C1 segment of cervical spinal cord (tissue), 14 donors: ENCODE measurements at regions not wholly inside any gene's neighbourhood (a gene's known extent, or its start where the extent isn't known, plus 50 kb on each side); places are given as distances from the start of the nearest gene placed in this dataset.
"Not testable (repeated sequence)": the region's sequence is repeated elsewhere in the genome, so short reads cannot be mapped to it uniquely, and the experiment has no call there.

ENCODE experiments used
- DNase-seq, 14 donors: peaks; one replicate each; lab custom pipeline; 2025; lab: John Stamatoyannopoulos, UW

DNA sequence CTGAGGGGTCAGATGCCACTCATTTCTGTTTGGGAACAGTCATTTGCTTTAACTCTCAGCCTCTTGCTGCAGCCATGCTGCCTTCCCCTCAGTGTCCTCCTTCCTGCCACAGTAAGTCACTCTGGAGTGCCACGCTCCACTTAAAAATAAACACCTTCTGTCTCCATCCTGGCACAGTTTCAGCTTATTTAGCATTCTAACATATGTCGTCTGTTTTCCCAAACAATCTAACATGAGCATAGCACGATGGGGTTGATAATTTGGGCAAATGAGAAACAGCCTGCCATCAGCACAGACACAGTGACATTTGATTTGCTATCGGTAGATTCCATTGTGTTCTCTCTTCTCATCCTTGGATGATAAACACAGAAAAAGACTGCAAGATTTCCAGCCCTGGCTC, 768.6 kb downstream of the UQCRFS1 start:
- DNase-seq: peak in 1 of 14 donors; percentile 4

DNA sequence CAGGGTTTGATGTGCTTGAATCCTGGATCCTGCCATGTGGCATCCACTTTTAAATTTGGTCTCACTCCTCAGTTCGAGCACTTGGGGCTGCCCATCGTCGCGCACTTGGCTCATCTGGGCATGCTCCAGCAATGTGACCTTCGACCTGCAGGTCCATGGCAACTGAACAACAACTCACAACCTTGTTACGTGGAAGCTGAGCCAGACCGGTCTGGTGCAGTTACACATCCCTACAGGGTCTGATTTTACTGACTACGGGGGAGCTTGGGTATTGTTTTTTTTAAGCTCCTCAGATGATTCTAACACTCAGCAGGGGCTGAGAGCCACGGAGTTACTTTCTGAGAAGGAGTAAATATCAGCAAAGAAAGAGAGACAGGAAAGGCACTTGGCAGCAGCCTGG, 769.6 kb downstream of the UQCRFS1 start:
- no peak for DNase-seq

DNA sequence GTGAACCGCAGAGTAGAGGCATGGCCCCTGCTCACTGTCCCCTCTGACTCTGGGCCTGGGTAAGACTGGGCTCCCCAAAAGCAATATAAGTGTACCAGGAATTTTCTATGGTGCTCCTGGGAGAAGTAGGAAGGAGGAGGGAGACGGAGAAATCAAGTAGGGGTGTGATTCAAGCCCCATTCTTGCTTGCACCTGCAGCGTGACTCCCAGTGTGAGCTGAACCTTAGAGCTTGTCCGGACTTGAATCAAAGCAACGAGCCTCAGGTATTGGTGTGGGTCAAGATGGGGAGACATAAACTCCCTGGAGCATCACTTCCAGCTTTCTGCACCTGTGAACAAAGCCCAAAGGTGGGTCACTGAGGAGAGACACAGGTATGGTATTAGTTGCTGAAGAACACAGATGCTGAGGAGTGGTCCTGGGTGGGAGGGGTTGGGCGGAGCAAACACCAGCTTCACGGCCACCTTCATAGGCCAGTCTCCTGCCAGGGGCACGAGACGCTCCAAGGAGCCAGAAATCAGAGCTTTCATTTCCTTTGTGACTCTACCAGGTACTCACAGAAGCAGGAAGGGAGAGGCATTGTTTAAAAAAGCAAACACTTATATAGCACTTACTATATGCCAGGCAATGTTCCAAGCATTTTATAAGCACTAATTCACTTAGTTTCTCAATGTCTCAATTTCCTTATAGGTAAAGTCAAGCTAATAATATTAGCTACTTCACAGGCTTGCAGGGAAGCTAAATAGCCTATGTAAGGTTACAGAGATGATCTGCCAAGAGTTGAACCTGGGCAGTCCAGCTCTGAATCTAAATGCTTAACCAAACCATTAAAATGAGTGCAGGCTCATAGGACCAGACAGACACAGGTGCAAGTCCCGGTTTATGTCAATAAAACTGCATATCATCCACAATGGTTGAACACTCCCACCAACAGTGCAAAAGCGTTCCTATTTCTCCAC, 775.3 kb downstream of the UQCRFS1 start:
- no peak for DNase-seq

DNA sequence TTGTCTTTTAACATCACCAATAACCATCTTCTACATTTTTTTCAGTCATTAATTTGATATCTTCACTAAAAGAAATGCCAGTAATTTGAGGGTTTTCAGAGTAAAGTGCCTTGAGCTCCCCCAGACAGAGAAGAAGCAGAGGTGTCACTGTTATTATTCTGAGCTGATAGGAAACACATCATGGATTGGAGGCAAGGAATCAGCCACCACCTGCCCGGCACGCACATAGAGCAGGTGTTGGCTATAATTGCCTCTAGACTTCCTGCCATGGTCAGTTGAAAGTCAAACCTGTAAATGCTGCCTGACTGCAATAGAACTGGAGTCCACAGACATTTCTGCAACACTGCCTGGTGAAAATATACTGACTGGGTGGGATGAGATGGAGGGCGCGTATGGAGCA, 776.6 kb downstream of the UQCRFS1 start:
- DNase-seq: no peak

DNA sequence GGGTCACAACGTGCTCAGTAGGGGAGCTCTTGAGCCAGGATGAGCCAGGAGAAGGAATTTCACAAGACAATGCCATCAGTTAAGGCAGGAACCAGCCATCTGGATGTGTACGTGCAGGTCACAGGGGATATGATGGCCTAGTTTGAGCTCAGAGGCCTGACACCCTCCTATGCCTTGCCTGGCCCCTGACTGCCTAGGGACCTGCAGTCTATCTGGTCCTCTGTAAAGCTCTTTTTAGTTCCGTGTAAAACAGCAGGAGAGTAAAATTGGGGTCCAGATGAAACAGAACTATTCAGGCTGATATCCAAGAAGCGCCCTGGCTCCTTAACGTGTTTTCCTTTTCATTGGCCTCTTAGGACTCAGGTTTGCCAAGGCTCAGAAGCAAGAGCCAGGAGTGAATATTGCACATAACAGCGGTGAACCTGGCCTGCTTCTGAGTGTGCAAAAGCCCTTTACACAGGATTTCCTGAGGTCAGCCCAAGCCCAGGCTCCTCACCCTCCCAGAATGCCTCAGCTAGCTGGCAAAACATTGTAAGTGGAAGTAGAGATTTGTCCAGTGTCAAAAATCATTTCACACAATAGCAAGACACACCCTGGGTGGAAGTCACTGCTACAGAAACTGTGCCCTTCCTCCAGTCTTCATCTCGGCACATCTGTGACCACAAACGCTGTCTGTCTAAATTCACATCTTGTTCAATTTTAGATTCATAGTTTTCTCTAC, 777.2 kb downstream of the UQCRFS1 start:
- DNase-seq: no peak

DNA sequence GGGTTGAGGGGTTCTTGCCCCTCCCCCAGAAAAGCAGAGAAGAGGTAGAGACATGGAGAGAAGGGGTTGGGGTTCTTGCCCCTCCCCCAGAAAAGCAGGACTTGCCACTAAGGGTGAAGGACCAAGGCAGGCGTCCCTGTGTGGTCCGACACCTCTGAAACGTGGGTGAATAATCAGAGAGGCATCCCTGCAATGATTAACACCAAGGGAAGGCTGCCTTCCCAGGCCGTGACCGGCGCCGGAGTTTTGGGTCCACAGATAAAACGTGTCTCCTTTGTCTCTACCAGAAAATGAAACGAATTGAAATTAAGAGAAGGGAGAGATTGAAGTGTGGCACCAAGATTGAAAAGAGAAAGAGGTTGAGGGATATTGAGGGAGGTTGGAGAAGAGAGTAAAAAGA, 778.2 kb downstream of the UQCRFS1 start:
- DNase-seq: not testable (repeated sequence)

DNA sequence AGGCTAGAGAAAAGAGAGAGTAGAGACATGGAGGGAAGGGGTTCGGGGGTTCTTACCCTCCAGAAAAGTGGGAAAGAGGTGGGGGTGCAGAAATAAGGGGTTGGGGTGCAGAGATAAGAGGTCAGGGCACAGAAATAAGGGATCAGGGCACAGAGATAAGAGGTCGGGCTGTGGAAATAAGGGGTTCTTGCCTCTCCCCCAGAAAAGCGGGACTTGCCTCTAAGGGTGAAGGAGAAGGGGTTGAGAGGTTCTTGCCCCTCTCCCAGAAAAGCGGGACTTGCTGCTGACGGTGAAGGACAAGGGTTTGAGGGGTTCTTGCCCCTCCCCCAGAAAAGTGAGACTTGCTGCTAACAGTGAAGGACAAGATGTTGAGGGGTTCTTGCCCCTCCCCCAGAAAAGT, 778.6 kb downstream of the UQCRFS1 start:
- not testable (repeated sequence) for DNase-seq

DNA sequence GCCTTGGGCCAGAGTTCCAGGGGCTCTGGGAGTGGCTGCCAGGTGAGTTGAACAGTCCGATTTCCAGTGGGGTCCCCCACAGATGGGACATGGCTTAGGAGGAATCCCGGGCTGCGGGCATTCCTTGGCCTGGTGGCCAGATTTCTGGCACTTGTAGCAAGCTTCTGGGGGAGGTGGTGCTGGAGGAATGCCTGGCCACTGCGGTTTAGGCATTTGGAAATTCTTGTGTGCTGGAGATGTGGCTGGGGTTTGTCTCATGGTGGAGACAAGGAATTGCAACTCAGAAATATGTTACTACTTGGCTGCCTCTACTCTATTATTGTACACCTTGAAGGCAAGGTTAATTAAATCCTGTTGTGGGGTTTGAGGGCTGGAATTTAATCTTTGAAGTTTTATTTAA, 779.8 kb downstream of the UQCRFS1 start:
- DNase-seq: not testable (repeated sequence)

DNA sequence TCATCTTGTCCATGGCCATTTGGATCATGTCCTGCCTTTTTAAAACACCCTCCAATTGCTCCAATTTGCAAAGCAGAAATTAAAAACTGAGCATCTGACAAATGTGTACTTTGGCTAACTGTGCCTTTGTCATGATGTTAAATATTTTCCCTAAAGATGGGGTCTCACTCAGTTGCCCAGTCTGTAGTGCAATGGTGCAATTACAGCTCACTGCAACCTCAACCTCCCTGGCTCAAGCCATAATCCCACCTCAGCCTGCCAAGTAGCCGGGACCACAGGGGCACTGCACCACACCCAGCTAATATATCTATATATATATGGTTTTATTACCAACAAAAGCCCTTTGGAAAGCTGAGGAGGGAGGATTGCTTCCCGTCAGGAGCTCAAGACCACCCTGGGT, 782.7 kb downstream of the UQCRFS1 start:
- no peak for DNase-seq

DNA sequence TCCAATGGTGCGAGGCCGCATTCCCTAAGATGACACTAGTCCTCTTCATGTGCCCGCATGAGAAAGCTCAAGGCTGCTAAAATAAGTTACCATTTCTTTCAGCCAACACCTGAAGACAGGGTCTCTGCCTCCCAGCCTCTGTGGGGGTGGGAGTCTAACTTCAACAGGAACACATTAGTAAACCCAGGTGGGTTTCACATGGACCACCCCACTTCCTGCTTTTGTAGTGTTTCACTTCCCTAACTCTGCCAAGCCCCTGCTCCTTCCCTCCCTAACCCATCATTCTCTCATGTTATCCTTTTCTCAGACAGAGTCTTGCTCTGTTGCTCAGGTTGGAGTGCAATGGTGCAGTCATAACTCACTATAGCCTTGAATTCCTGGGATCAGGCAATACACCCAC, 783.6 kb downstream of the UQCRFS1 start:
- no peak for DNase-seq

DNA sequence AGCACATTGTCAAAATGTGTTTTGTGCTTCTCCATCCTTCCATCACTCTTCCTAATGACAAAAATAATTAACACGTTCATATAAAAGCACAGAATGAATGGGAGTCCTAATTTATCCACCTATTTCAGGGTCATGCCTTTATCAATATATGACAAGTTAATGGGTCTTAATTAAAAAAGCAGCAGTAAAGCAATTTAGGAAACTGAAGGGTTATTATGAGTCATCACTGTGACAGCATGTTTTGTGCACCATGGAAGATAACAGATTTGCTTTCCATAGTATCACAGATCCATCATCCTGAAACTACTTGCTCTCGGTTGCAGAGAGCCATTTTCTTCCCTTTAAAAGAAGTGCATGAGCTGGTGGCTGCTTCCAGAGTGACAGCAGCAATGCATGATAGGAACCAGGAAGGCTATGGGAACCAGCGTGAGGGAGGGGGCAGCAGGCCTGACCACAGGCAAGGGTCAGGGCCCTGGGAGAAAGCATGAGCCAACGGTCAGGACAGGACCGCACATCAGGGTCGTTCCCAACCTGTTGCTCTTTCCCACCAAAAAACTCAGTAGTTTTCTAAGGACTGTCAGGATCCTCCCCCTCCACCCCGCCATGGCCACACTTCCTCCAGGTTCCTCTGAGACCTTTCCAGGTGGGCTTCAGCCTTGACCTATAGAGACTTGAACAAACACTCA, 784.1 kb downstream of the UQCRFS1 start:
- no peak for DNase-seq

DNA sequence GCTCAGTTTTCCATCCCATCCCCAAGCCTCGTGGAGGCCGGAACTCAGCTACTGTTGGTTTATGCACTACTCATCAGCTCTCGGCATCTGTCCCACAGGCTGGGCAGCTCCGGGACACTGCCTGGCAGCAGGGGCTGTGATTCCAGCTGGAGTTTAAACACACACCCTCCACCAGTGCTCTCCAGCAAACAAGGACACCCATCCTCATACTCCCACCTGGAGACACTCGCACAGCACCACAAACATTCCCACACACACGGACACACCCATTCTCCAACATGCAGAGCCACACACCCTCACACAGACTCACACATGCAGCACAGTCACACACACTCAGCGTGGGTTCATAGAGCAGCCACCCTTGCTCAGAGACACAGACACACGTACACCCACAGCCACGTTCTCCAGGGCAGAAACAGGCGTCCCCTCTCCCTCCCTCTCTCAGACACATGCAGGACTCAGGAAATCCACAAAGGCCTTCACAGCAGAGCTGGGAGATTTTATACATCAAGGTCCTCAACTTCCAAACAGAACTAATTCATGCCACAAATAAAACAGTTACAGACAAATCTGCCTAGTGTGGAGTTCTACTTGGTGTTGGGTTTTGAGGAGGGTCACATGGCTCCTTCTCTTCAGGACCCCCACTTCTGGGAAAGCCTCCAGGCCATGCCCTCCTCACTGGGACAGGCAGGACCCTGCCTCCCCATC, 785.4 kb downstream of the UQCRFS1 start:
- no peak for DNase-seq

DNA sequence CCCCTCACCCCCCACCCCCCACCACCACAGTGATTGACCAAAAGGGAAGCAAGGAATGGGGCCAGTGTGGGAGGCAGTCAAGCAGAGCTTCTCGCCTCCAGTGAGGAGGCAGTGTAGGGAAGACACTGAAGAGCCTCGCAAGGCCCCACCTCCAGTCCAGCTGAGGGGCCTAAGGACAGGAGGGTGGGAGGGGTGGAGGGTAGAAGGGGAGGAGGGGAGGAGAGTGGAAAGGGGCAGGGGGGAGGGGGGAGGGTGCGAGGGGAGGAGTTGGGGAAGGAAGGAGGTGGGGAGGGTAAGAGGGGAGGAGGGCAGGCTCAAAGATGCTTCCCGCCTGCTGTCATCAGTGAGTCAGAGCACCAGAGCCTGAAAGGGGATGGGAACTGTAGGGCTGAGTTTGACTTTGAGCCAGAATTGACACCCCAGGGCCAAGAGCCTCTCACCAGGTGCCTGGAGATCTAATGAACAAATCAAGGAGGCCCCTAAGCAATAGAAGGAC, 786.2 kb downstream of the UQCRFS1 start:
- DNase-seq: no peak

DNA sequence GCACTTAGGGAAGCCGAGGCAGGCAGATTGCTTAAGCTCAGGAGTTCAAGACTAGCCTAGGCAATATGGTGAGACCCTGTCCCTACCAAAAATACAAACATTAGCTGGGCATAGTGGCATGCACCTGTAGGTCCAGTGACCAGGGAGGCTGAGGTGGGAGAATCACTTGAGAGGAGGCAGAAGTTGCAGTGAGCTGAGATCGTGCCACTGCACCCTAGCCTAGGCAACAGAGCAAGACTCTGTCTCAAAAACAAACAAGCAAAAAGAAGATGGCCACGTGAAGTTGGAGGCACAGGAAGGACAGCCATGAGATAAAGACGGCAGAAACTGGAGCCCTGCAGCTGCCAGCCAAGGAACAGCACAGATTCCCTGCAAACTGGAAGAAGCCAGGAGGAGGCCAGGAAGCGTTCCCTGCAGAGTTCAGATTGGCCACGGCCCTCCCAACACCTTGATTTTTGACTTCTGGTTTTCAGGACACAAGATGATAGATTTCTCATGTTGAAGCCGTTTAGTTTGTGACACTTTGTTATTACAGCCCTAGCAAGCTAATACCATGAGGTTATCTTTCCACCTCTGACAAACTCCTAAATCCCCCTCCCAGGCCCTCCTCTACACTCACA, 786.7 kb downstream of the UQCRFS1 start:
- DNase-seq: no peak

DNA sequence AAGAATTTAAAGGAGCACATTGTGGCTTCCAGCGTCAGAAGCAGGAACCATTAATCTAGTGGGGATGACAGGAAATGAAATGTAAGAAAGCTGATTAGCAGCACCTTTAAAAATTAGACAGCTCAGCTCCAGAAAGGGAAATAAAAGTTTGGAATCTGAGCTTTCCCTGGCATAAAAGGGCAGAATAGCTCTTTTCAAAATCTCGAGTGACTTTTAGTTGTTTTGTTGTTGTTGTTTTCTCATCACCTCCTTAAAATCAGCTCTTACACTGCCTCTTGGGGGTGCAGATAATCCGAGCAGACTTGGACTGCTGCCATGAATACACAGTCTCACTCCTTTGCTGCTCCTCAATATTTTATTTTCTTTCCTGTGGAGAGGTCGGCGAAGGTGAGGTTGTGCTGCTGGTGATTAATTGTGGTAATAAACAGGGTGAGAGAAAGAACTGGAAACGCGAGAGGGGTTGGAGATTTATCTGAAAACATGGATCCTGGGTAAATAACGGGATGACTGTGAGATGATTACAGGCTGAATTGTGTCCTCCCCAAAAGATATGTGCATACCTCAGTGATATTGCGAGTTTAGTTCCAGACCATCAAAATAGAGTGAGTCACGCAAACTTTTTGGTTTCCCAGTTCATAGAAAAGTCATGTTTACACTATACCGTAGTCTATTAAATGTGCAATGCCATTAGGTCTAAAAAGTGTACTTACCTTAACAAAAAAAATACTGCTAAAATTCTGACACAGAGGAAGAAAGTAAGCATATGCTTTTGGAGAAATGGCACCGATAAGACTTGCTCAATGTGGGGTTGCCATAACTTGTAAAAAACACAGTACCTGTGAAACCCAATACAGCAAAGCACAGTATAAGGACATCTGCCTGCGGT, 787.7 kb downstream of the UQCRFS1 start:
- no peak for DNase-seq

DNA sequence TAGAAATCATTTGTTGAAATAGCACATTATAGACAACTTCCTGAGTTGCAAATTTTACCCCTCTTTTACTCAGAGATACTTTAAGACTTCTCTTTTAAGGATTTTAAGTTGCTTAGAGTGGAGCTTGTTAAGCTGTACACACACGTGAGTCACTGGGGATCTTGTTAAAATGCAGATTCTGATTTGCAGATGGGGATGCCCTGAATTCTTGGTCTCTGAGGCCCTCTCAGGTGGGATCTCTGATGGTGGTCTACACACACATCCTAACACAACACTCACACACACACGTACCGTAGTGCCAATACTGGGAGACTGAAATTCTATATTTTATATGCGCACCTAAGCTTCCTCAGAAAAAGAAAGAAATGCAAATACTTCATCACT, 788.3 kb downstream of the UQCRFS1 start:
- DNase-seq: no peak

DNA sequence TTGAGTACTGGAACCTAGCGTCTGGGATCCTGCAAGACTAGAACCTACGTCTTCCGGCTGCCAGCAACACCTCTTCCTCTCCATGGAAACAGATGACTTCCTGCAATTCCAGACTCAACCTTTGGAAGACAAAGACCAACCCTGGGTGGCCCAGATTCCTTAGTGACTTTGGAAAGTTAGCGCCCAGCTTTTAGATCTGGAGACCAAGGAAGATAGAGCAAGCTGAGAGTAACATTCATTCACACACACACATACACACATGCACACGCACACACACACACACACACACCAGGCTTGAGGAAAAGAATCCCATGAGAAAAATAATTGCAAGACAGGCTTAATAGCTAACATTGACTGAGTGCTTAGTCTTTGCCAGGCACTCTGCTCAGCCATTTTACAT, 788.9 kb downstream of the UQCRFS1 start:
- no peak for DNase-seq

DNA sequence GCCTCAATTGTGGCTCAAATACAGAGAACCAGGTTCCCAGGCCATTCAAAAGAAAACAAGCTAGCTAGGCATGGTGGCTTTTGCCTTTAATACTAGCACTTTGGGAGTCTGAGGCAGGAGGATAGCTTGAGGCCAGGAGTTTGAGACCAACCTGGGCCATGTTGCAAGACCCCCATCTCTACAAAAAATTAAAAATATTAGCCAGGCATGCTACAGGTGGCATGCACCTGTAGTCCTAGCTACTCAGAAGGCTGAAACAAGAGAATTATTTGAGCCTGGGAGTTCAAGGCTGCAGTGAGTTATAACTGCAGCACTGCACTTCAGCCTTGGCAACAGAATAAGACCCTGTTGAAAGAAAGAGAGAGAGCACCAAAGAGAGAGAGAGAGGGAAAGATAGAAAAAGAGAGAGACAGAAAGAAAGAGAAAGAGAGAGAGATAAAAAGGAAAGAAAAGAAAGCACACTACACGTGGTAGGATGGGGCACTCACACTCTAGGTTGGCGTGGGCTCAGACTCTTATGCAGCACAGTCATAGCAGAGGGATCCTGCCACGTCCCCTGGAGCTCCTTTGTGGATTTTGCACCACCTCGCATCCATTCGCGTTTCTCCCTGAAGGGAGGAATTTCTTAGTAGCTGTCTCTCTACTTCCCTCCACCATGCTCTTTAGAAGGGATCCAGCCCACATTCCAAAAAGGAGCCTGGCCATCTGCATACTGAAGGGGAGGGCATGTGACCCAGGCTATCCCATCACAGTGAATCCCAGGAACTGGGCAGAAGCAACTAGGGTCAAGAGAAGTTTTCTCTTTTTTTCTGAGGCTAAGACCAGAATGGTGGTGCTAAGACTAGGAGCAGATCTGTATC, 789.9 kb downstream of the UQCRFS1 start:
- DNase-seq: no peak

DNA sequence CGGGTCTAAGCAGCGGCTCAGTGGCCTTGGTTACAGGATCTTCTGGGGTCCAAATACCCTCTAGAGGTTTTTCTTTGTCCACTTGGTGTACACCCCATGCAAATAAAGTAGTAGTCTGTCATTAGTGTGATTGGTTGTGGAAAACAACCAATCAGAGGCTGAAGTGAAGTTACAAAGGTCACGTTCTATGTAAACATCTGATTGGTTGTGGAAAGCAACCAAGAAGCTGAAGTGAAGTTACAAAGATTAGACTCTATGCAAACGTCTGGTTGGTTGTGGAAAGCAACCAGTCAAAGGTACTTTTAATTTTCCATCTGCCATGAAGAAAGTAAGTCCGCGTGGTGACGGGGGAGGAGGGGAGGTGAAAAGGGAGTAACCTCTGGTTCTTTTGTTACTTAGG, 790.9 kb downstream of the UQCRFS1 start:
- DNase-seq: no peak
